C4-2B (cell line): ENCODE measurements at regions not wholly inside any gene's neighbourhood (a gene's known extent, or its start where the extent isn't known, plus 50 kb on each side); places are given as distances from the start of the nearest gene placed in this dataset.

Source experiments
- ZFX ChIP-seq: fragments of 450-650 bp; IDR thresholded peaks from 2 replicates; pipeline ENCODE4 v1.6.1; 2017
- TF ChIP-seq, protein P1 (sequence below): fragments of 450-650 bp; conservative IDR thresholded peaks from 2 replicates; pipeline ENCODE4 v1.5.1; 2017; ENCODE audit warnings: mild to moderate bottlenecking

DNA sequence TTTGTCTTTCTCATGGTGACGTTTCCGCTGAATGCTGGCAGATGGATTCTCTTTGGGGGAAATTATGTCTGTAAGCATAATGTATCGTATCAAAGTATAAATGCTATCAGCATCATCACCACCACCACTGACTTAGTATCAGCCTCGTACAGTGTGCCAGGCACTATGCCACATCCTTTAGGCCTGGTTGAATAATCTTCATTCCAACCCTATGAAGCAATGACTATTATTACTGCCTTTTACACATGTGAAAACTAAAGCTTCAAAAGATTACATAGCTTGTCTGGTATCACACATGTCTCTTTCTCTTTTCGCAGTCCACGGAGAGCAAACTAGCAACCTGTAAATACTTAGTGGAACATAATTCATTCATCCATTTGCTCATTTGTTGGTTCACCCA lies 166.7 kb upstream of the PRICKLE2 start:
- TF ChIP-seq, protein P1, sequence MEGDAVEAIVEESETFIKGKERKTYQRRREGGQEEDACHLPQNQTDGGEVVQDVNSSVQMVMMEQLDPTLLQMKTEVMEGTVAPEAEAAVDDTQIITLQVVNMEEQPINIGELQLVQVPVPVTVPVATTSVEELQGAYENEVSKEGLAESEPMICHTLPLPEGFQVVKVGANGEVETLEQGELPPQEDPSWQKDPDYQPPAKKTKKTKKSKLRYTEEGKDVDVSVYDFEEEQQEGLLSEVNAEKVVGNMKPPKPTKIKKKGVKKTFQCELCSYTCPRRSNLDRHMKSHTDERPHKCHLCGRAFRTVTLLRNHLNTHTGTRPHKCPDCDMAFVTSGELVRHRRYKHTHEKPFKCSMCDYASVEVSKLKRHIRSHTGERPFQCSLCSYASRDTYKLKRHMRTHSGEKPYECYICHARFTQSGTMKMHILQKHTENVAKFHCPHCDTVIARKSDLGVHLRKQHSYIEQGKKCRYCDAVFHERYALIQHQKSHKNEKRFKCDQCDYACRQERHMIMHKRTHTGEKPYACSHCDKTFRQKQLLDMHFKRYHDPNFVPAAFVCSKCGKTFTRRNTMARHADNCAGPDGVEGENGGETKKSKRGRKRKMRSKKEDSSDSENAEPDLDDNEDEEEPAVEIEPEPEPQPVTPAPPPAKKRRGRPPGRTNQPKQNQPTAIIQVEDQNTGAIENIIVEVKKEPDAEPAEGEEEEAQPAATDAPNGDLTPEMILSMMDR, result no peak
- TF ChIP-seq ZFX, result no peak
